Activated T-helper 17 cell treated with anti-CD3 and anti-CD28 coated beads, Interleukin-2, amount 50 U/mL, for 72 hours (primary cell): ENCODE measurements at regions not wholly inside any gene's neighbourhood (a gene's known extent, or its start where the extent isn't known, plus 50 kb on each side); places are given as distances from the start of the nearest gene placed in this dataset.

Experiments
- ATAC-seq: fragments of 150-1000 bp; cut with Tn5 transposase; replicated peaks from 2 replicates; pipeline ENCODE4 v1.10.0; 2021; ENCODE audit warnings: mild to moderate bottlenecking, moderate library complexity
- H3K27ac Mint-ChIP-seq: one replicate; pipeline ENCODE4 v1.8.0; 2022; ENCODE audit warnings: mixed read lengths
- H3K27me3 Mint-ChIP-seq: one replicate; pipeline ENCODE4 v1.8.0; 2022; ENCODE audit warnings: mixed read lengths
- H3K36me3 Mint-ChIP-seq: one replicate; pipeline ENCODE4 v1.8.0; 2022; ENCODE audit warnings: low read depth, mild to moderate bottlenecking, mixed read lengths
- H3K4me1 Mint-ChIP-seq: one replicate; pipeline ENCODE4 v1.8.0; 2022; ENCODE audit warnings: mixed read lengths
- H3K4me3 Mint-ChIP-seq: one replicate; pipeline ENCODE4 v1.8.0; 2022; ENCODE audit warnings: mild to moderate bottlenecking, mixed read lengths
- H3K9me3 Mint-ChIP-seq: one replicate; pipeline ENCODE4 v1.8.0; 2022; ENCODE audit warnings: mixed read lengths

GRCh38 chr10:113368666-113369364, 184.0 kb upstream of the HABP2 start:
- ATAC-seq = no peak
- H3K36me3 Mint-ChIP-seq = no peaks in the 10 kb centered on the region
- H3K27ac Mint-ChIP-seq = no peak overlapping the region
- H3K9me3 Mint-ChIP-seq = peaks cover 4% of the 10 kb centered on the region
- H3K27me3 Mint-ChIP-seq = peaks cover 27% of the 10 kb centered on the region
- no peaks in the 10 kb centered on the region for H3K4me1 Mint-ChIP-seq
- no peak overlapping the region for H3K4me3 Mint-ChIP-seq

DNA sequence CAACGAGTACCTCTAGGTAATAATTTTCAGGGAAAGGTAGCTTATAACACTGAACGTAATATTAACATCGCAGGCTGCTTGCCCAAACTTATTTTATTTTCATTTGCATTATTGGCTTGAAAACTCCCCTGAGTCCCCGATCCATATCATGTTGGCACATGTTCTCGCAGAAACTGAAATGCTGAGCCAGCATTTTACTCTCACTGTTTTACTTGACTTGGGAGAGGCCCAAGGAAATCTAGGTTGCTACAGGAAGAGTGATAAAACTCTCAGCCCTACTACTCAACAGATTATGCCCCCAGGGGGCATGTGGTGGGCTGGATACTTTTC, 183.5 kb upstream of the HABP2 start:
- Mint-ChIP-seq H3K36me3 (no peaks in the 10 kb centered on the region), H3K27me3 (peaks cover 27% of the 10 kb centered on the region)

GRCh38 chr10:113376428-113376827, 176.4 kb upstream of the HABP2 start:
- Mint-ChIP-seq H3K27me3 (peaks cover 18% of the 10 kb centered on the region), H3K4me3 (no peak overlapping the region), H3K27ac (no peak overlapping the region), H3K9me3 (no peaks in the 10 kb centered on the region), H3K36me3 (no peaks in the 10 kb centered on the region), H3K4me1 (no peaks in the 10 kb centered on the region)
- ATAC-seq = no peak

More for the DNA sequence above, 183.5 kb upstream of the HABP2 start:
- H3K4me3 Mint-ChIP-seq = no peak overlapping the region
- no peak overlapping the region for H3K27ac Mint-ChIP-seq
- peaks cover 4% of the 10 kb centered on the region for H3K9me3 Mint-ChIP-seq
- no peak for ATAC-seq
- H3K4me1 Mint-ChIP-seq = no peaks in the 10 kb centered on the region

GRCh38 chr10:113379091-113379490, 173.8 kb upstream of the HABP2 start:
- Mint-ChIP-seq H3K36me3 (no peaks in the 10 kb centered on the region), H3K9me3 (no peaks in the 10 kb centered on the region), H3K4me3 (no peak overlapping the region), H3K27me3 (peaks cover 5% of the 10 kb centered on the region), H3K27ac (no peak overlapping the region), H3K4me1 (peaks cover 9% of the 10 kb centered on the region)
- no peak for ATAC-seq

DNA sequence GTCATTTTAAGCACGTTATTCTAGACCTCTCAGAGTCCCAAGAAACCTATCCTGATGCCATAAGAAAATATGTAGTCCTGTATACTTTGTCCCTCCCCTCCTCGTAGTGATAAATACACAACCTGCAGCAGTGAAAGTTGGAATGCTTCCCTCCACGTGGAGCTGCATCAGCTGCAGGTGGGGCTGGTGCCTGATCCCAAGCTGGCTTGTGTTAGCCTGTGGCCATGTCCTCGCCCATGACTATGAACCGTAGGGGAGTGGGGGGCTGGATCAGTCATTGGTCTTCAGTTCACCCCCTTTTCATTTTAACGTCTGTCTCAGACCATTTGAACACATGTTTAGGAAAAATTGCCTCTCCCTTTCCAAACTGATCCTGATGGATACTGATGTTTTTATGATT, 171.4 kb upstream of the HABP2 start:
- ATAC-seq = no peak
- Mint-ChIP-seq H3K27ac (no peak overlapping the region), H3K4me1 (peaks cover 9% of the 10 kb centered on the region), H3K4me3 (peak overlapping the region; percentile 52), H3K36me3 (no peaks in the 10 kb centered on the region), H3K27me3 (peaks cover 5% of the 10 kb centered on the region), H3K9me3 (no peaks in the 10 kb centered on the region)

DNA sequence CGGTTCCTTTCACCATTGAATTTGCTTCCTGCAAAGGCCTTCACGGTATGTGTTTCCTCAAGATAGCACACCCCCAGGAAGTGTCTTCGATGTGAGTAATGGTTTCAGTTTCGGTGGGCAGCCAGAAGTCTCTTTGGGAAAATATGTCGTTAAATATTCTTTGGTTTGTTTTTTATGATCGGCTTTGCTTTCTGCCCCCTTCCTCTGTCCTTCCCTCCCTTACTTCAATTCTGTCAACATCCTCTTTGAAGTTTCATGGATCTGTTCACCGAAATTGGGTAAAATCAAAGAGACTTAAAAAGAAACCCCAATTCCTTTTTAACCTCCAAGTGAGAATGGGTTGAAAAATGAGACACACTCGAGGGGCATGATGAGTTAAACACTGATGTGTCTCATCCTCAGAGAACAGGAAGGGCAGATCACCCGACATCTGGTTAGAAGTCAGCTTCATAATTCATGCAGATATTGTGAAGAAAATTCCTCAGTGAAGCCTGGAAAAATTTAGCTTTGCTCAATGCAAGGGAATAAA, 170.8 kb upstream of the HABP2 start:
- Mint-ChIP-seq H3K4me3 (peak overlapping the region; percentile 52), H3K4me1 (peaks cover 9% of the 10 kb centered on the region), H3K27ac (no peak overlapping the region), H3K9me3 (no peaks in the 10 kb centered on the region), H3K27me3 (peaks cover 5% of the 10 kb centered on the region), H3K36me3 (no peaks in the 10 kb centered on the region)
- peak; percentile 62 for ATAC-seq

- Mint-ChIP-seq H3K9me3 (no peaks in the 10 kb centered on the region), H3K4me1 (peaks cover 9% of the 10 kb centered on the region), H3K36me3 (no peaks in the 10 kb centered on the region), H3K27me3 (peaks cover 1% of the 10 kb centered on the region), H3K27ac (no peak overlapping the region), H3K4me3 (peak overlapping the region; percentile 52)
- ATAC-seq = no peak
Observed at GRCh38 chr10:113382691-113383090, 170.2 kb upstream of the HABP2 start.

DNA sequence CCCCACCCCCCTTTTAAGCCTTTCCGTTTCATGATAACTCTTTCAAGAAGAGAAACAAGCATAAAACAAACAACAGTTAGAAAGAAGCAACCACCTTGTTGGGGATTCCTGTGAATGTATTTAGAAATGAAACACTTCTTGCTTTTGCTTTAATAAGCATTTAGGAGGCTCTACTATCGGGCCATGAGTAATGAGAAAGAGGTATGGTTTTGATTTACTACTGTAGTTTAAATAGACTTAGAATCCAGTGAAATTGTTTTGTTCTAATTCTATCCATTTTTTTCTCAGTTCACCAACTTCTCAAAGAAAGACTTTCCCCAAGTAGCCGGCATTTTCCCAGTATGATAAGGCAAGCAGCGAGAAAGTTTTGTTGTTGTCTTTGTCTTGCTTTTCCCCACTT, 168.7 kb upstream of the HABP2 start:
- Mint-ChIP-seq H3K27me3 (no peaks in the 10 kb centered on the region), H3K27ac (no peak overlapping the region), H3K36me3 (no peaks in the 10 kb centered on the region), H3K9me3 (no peaks in the 10 kb centered on the region), H3K4me1 (peaks cover 9% of the 10 kb centered on the region), H3K4me3 (no peak overlapping the region)
- no peak for ATAC-seq

DNA sequence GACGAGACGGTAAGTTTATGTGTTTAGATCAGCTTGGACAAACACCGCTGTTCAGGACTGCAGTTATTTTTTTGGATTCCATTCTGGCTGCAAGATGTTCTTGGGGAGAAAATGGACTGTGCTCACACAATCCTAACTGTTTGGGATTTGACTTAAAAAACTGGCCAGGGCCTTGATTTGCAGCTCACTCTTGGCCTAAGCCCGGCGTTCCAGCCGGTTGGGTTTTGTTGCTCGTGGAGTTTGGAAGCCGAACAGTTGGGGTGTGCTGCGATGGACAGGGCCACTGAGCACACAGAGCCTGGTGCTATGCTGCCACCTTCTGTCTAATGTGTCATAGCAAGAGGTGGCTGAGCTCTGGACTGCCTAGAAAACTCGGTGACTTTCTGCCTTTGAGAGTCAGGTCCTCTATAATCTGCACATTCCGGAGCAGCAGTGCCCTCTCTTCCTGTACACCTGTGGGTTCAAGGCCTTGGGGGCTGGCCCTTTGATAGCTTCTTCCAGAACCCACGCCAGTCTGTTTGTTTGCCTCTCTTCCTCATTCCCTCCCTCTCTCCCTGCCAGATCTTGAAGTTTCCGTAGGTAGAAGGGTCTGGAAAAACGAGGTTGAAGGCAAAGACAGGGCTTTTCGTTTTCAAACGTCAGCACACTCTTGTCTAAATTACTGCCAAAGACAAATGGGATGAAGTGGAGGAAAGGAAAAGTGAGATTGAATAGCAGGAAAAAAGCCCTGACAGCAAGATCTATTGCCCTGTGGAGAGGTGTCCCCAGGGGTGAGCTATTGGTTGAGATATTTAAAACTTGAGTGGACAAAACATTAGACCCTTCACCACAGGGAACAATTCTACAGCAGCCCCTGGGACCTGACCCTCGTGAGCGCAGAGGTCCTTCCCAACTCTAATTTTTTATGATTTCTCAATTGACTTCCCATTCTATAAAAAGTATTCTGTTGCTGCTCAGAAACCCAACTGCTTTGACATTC, 167.5 kb upstream of the HABP2 start:
- Mint-ChIP-seq H3K27me3 (no peaks in the 10 kb centered on the region), H3K9me3 (no peaks in the 10 kb centered on the region), H3K4me1 (peaks cover 9% of the 10 kb centered on the region)

GRCh38 chr10:113386005-113386404, 166.8 kb upstream of the HABP2 start:
- Mint-ChIP-seq H3K9me3 (no peaks in the 10 kb centered on the region), H3K4me3 (no peak overlapping the region), H3K36me3 (no peaks in the 10 kb centered on the region), H3K27ac (no peak overlapping the region), H3K4me1 (peaks cover 9% of the 10 kb centered on the region), H3K27me3 (no peaks in the 10 kb centered on the region)
- no peak for ATAC-seq

More for the DNA sequence above, 167.5 kb upstream of the HABP2 start:
- H3K4me3 Mint-ChIP-seq = no peak overlapping the region
- H3K36me3 Mint-ChIP-seq = no peaks in the 10 kb centered on the region
- H3K27ac Mint-ChIP-seq = no peak overlapping the region
- ATAC-seq = peak; percentile 89

DNA sequence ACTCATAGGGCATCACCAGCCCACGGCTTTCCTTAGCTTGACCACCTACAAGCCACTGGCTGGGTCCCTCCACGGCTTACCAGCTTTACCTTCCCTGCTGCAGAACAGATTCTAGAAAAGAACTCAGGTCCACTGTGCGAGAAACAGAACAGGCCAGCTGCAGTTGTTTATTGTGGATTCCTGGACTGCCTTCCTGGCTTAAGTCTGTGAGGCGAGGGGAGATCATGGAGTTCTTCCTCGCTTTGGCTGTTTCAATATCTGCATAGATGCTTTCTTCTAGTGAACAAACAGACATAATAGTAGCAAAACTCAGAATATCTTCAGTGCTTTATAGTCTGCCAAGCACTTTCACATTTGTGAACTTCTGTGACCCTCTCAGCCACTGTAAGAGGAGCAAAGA, 162.9 kb upstream of the HABP2 start:
- no peak for ATAC-seq
- Mint-ChIP-seq H3K36me3 (no peaks in the 10 kb centered on the region), H3K9me3 (no peaks in the 10 kb centered on the region), H3K4me1 (no peaks in the 10 kb centered on the region), H3K27ac (no peak overlapping the region), H3K4me3 (no peak overlapping the region), H3K27me3 (peaks cover 6% of the 10 kb centered on the region)

- Mint-ChIP-seq H3K27me3 (peaks cover 7% of the 10 kb centered on the region), H3K4me1 (no peaks in the 10 kb centered on the region), H3K4me3 (no peak overlapping the region), H3K27ac (no peak overlapping the region), H3K9me3 (no peaks in the 10 kb centered on the region), H3K36me3 (no peaks in the 10 kb centered on the region)
- ATAC-seq = no peak
Observed at GRCh38 chr10:113390896-113391295, 162.0 kb upstream of the HABP2 start.

- Mint-ChIP-seq H3K9me3 (no peaks in the 10 kb centered on the region), H3K4me3 (no peak overlapping the region), H3K27me3 (peaks cover 7% of the 10 kb centered on the region), H3K4me1 (no peaks in the 10 kb centered on the region), H3K27ac (no peak overlapping the region), H3K36me3 (no peaks in the 10 kb centered on the region)
- no peak for ATAC-seq
Observed at GRCh38 chr10:113397047-113397446, 155.8 kb upstream of the HABP2 start.

GRCh38 chr10:113399065-113399464, 153.8 kb upstream of the HABP2 start:
- H3K4me3 Mint-ChIP-seq = no peak overlapping the region
- H3K36me3 Mint-ChIP-seq = no peaks in the 10 kb centered on the region

GRCh38 chr10:113402602-113403001, 150.3 kb upstream of the HABP2 start:
- no peak for ATAC-seq
- Mint-ChIP-seq H3K27me3 (peaks cover 3% of the 10 kb centered on the region), H3K27ac (no peak overlapping the region), H3K4me3 (no peak overlapping the region), H3K36me3 (no peaks in the 10 kb centered on the region), H3K9me3 (no peaks in the 10 kb centered on the region), H3K4me1 (no peaks in the 10 kb centered on the region)

More at GRCh38 chr10:113399065-113399464, 153.8 kb upstream of the HABP2 start:
- Mint-ChIP-seq H3K27me3 (peaks cover 3% of the 10 kb centered on the region), H3K9me3 (no peaks in the 10 kb centered on the region), H3K4me1 (no peaks in the 10 kb centered on the region), H3K27ac (no peak overlapping the region)
- no peak for ATAC-seq
